Pancreas (tissue), 10 donors: ENCODE measurements at regions not wholly inside any gene's neighbourhood (a gene's known extent, or its start where the extent isn't known, plus 50 kb on each side); places are given as distances from the start of the nearest gene placed in this dataset.

Source experiments
- ATAC-seq, 4 donors: fragments of 200-7000 bp; cut with Tn5 transposase; one replicate each; pipeline versions ENCODE4 v1.8.0 to v1.9.1; 2020; ENCODE audit warnings: mild to moderate bottlenecking in 4 of 4, moderate library complexity in 4 of 4
- DNase-seq, 6 donors: peaks; one replicate each; pipeline ENCODE4 v3.0.0-alpha.2; 2020
- FAIRE-seq: peaks from 2 replicates; lab custom pipeline; 2012; peaks lifted over from hg19 to GRCh38; lab: Jason Lieb, UNC
- H3K27ac ChIP-seq, 4 donors: fragments of 200-600 bp; sonication (generic); 1 replicate in 3 of 4; 2 replicates in 1 of 4; pipeline versions ENCODE4 v1.5.0 to v1.8.0; 2020
- H3K27me3 ChIP-seq, 4 donors: fragments of 200-600 bp; one replicate each; pipeline ENCODE4 v1.8.0; 2021
- H3K36me3 ChIP-seq, 3 donors: fragments of 200-600 bp; sonication (generic) in 1 of 3; one replicate each; pipeline versions ENCODE4 v1.5.0 to v1.8.0; 2020 to 2021
- H3K4me1 ChIP-seq, 3 donors: fragments of 200-600 bp; one replicate each; pipeline ENCODE4 v1.8.0; 2021
- H3K4me3 ChIP-seq, 4 donors: fragments of 200-600 bp; sonication (generic) in 2 of 4; one replicate each; pipeline versions ENCODE4 v1.5.0 to v1.8.0; 2020 to 2021
- H3K9me3 ChIP-seq, 4 donors: fragments of 200-600 bp; one replicate each; pipeline ENCODE4 v1.8.0; 2021
- WGBS, 2 donors: extraction: QIAGEN DNeasy Blood & Tissue Kit; methylation state at CpG; one replicate each; pipeline ENCODE4 v1.1.7; 2013; 5-methylcytosine and 5-hydroxymethylcytosine counted together
- intact Hi-C, 3 donors: fragments of 100-400 bp; cut with DNase I; formaldehyde crosslinking; loops; one replicate each; pipeline versions ENCODE4 v1.11.1 to v1.14.2; 2022
- TF ChIP-seq, protein P1 (sequence below), 4 donors: fragments of 200-600 bp; sonication (generic) in 3 of 4; IDR thresholded peaks; one replicate each; pipeline versions ENCODE4 v1.5.0 to v1.8.0; 2021; ENCODE audit warnings: antibody characterized with exemption in 4 of 4
- donor health status: healthy with polysubstance abuse.
- donor health status: DM: no; HTN: no; CAD: no; lungs with moderate emphysema.
- donor health status: DM: no; HTN: no; CAD: no.
- donor health status: control.
- donor health status: control.
- donor health status: Bipolar disorder and iron deficiency.
- donor health status: DM: yes; HTN: yes; CAD: no.
- donor health status: DM: no; HTN: no; CAD: no.
- donor health status: DM: no; HTN: no; CAD: no.
- donor health status: DM: yes; HTN: yes; CAD: no.

DNA sequence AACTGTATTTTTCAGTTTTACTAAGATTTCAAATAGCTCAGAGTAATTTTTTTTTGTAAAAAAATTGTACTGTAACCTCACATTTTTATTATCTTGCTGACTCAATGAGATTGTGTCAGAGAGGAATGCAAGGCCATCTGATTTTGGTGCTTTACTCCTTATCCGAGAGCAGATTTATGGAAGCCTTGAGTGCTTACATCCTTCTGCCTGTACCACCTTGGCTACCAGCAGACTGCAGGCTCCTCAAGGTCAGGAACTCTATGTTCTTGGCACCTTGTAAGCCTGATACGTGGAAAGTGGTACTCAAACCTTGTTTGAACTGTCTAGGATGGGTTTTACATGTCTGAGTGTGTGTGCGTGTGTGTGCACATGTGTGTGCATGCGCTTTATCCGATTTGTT lies 80.1 kb upstream of the MLIP start:
- intact Hi-C loops = no loop called here
- H3K27ac ChIP-seq = no peak overlapping the region
- H3K36me3 ChIP-seq = no peaks in the 10 kb centered on the region
- H3K4me1 ChIP-seq = no peaks in the 10 kb centered on the region
- WGBS, 2 donors = 67 to 73% methylated on average over 5 of the region's 5 CpGs
- no peaks in the 10 kb centered on the region for H3K27me3 ChIP-seq
- H3K9me3 ChIP-seq = no peaks in the 10 kb centered on the region
- FAIRE-seq (no peak), DNase-seq (no peak), ATAC-seq (no peak)
- H3K4me3 ChIP-seq = no peak overlapping the region
- TF ChIP-seq, protein P1, sequence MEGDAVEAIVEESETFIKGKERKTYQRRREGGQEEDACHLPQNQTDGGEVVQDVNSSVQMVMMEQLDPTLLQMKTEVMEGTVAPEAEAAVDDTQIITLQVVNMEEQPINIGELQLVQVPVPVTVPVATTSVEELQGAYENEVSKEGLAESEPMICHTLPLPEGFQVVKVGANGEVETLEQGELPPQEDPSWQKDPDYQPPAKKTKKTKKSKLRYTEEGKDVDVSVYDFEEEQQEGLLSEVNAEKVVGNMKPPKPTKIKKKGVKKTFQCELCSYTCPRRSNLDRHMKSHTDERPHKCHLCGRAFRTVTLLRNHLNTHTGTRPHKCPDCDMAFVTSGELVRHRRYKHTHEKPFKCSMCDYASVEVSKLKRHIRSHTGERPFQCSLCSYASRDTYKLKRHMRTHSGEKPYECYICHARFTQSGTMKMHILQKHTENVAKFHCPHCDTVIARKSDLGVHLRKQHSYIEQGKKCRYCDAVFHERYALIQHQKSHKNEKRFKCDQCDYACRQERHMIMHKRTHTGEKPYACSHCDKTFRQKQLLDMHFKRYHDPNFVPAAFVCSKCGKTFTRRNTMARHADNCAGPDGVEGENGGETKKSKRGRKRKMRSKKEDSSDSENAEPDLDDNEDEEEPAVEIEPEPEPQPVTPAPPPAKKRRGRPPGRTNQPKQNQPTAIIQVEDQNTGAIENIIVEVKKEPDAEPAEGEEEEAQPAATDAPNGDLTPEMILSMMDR (IDR thresholded peaks at IDR 0.05) = no peak

DNA sequence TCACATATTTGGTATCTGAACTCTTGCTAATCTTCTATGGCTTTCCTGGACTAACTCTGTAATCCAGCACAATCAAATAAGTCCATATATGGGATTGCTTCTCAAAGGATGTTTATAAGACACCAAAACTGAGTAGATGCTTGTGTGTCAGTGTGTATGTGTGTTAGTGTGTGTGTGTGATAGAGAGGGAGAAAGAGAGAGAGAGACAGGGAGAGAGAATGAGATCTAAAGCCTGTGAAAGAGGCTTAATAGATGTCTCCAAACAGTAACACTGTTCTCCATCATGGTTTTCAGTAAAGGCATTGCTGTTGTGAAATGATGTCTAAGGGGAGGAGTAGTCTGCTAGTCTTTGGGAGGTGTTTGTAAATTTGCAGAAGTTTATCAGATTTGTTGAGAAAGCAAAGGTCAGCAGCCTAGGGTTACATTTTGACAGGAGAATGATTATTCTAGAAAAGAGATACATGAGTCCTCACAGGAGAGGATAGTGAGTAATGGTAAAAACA lies 73.9 kb upstream of the MLIP start:
- Histone ChIP-seq H3K27ac (no peak overlapping the region), H3K4me3 (no peak overlapping the region), H3K36me3 (no peaks in the 10 kb centered on the region), H3K27me3 (no peaks in the 10 kb centered on the region), H3K4me1 (no peaks in the 10 kb centered on the region), H3K9me3 (no peaks in the 10 kb centered on the region)
- ATAC-seq (no peak), FAIRE-seq (no peak), DNase-seq (no peak)
- TF ChIP-seq, protein P1 (IDR thresholded peaks at IDR 0.05) = no peak
- intact Hi-C loops = no loop called here

DNA sequence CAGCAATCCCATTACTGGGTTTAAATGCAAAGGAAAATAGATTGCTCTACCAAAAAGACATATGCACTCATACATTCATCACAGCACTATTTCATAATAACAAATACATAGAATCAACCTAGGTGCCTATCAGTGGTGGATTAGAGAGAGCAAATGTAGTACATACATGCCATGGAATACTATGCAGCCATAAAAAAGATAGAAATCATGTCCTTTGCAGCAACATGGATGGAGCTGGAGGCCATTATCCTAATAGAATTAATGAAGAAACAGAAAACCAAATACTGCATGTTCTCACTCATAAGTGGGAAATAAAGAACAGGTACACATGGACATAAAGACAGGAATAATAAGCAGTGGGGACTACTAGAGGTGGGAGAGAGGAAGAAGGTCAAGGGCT lies 70.7 kb upstream of the MLIP start:
- Histone ChIP-seq H3K4me3 (no peak overlapping the region), H3K27ac (no peak overlapping the region), H3K9me3 (no peaks in the 10 kb centered on the region), H3K27me3 (no peaks in the 10 kb centered on the region), H3K4me1 (no peaks in the 10 kb centered on the region), H3K36me3 (no peaks in the 10 kb centered on the region)
- no peak for DNase-seq
- no peak for FAIRE-seq
- intact Hi-C loops = no loop called here
- TF ChIP-seq, protein P1 (IDR thresholded peaks at IDR 0.05) = no peak
- ATAC-seq = no peak

DNA sequence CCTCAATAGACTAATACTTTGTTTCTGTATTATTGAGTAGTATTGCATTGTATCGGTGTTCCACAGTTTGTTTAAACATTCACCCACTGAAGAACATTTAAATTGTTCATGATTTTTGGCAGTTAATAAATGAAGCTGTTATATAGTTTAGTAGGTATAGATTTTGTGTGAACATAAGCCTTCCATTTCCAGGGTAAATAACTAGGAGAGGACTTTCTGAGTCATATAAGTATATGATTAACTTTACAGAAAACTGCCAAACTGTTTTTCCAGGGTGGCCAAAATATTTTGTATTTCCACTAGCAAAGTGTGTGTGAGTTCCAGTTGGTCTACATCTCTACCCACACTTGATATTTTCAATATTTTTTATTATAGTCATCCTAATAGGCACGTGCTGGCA lies 70.0 kb upstream of the MLIP start:
- ATAC-seq (no peak), FAIRE-seq (no peak), DNase-seq (no peak)
- Histone ChIP-seq H3K27me3 (no peaks in the 10 kb centered on the region), H3K27ac (no peak overlapping the region), H3K9me3 (no peaks in the 10 kb centered on the region), H3K4me3 (no peak overlapping the region), H3K4me1 (no peaks in the 10 kb centered on the region), H3K36me3 (no peaks in the 10 kb centered on the region)
- TF ChIP-seq, protein P1 (IDR thresholded peaks at IDR 0.05) = no peak
- intact Hi-C loops = no loop called here
- 49 to 70% methylated on average over 2 of the region's 2 CpGs for WGBS, 2 donors

DNA sequence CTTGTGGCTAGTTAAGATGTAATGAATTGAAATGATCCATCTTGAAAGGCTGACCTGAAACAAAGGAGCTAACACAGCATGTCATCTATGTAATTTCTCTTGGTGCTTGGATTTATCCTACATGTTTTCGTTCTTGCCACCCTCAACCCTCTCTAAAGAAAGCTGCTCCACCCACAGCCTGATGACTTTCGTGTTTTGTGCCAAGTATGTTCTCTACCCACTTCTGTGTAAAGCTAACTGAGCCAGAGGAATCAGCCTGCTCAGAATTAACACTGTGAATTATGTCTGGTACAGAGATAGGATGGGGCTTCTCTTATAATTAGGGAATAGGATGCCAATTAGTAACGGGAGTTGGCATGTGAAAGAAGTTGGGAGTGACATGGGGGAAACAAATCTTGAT lies 67.9 kb upstream of the MLIP start:
- Histone ChIP-seq H3K4me3 (no peak overlapping the region), H3K9me3 (no peaks in the 10 kb centered on the region), H3K36me3 (no peaks in the 10 kb centered on the region), H3K27ac (no peak overlapping the region), H3K4me1 (no peaks in the 10 kb centered on the region), H3K27me3 (no peaks in the 10 kb centered on the region)
- FAIRE-seq = no peak
- no peak for ATAC-seq
- intact Hi-C loops = no loop called here
- no peak for DNase-seq
- WGBS, 2 donors = 43 to 63% methylated on average over 3 of the region's 3 CpGs
- TF ChIP-seq, protein P1 (IDR thresholded peaks at IDR 0.05) = no peak
